Lung (tissue), 11 donors: ENCODE measurements at regions not wholly inside any gene's neighbourhood (a gene's known extent, or its start where the extent isn't known, plus 50 kb on each side); places are given as distances from the start of the nearest gene placed in this dataset.

ENCODE experiments used
- ATAC-seq: fragments of 200-7000 bp; cut with Tn5 transposase; one replicate; pipeline ENCODE4 v1.9.1; 2020; ENCODE audit warnings: moderate number of reproducible peaks; ENCODE audit not compliant: insufficient read depth, low FRiP score
- DNase-seq, 3 donors: peaks; one replicate each; pipeline ENCODE4 v3.0.0-alpha.2; 2013 to 2017
- H3K27ac ChIP-seq, 2 donors: one replicate each; pipeline ENCODE4 v1.5.1; 2013; ENCODE audit warnings: mild to moderate bottlenecking in 2 of 2, moderate library complexity in 2 of 2, control low read depth in 1 of 2, inconsistent platforms in 1 of 2, low read depth in 1 of 2, low read length in 1 of 2
- H3K27me3 ChIP-seq, 3 donors: one replicate each; pipeline ENCODE4 v1.5.1; 2013; ENCODE audit warnings: low read length in 2 of 3; ENCODE audit not compliant: control insufficient read depth in 3 of 3, insufficient read depth in 3 of 3
- H3K36me3 ChIP-seq, 4 donors: one replicate each; pipeline ENCODE4 v1.5.1; 2013; ENCODE audit warnings: low read length in 4 of 4, mild to moderate bottlenecking in 1 of 4, moderate library complexity in 1 of 4; ENCODE audit not compliant: control insufficient read depth in 4 of 4, insufficient read depth in 4 of 4
- H3K4me1 ChIP-seq, 5 donors: one replicate each; pipeline ENCODE4 v1.5.1; 2013; ENCODE audit warnings: low read length in 5 of 5, mild to moderate bottlenecking in 2 of 5, moderate library complexity in 1 of 5; ENCODE audit not compliant: control insufficient read depth in 5 of 5, insufficient read depth in 5 of 5
- H3K4me3 ChIP-seq: one replicate; pipeline ENCODE4 v1.5.1; 2013; ENCODE audit warnings: mild to moderate bottlenecking, control low read depth, moderate library complexity
- H3K9ac ChIP-seq, 2 donors: one replicate each; pipeline ENCODE4 v1.5.1; 2013; ENCODE audit warnings: low read length in 2 of 2, control low read depth in 1 of 2; ENCODE audit not compliant: insufficient read depth in 1 of 2
- H3K9me3 ChIP-seq, 4 donors: one replicate each; pipeline ENCODE4 v1.5.1; 2013; ENCODE audit warnings: low read length in 3 of 4, mild to moderate bottlenecking in 1 of 4, moderate library complexity in 1 of 4; ENCODE audit not compliant: control insufficient read depth in 4 of 4, insufficient read depth in 3 of 4
- CTCF ChIP-seq: IDR thresholded peaks from 2 replicates; pipeline ENCODE4 v1.5.1; 2012; ENCODE audit warnings: mild to moderate bottlenecking; ENCODE audit errors: control extremely low read depth, extremely low read depth
- WGBS, 2 donors: extraction: QIAGEN DNeasy Blood & Tissue Kit; methylation state at CpG; one replicate each; pipeline ENCODE4 v1.1.7; 2013; 5-methylcytosine and 5-hydroxymethylcytosine counted together
- donor health status: control.
- donor health status: control.
- donor health status: Bipolar disorder and iron deficiency.
- donor health status: healthy.
- donor health status: DM: yes; HTN: yes; CAD: no.

GRCh38 chrX:46305431-46305830 is 239.8 kb downstream of the ZNF674 start:
- ATAC-seq (no peak), DNase-seq (no peak)
- H3K36me3 ChIP-seq: no peaks in the 10 kb centered on the region
- H3K4me3 ChIP-seq: no peak overlapping the region
- no peak overlapping the region for H3K27ac ChIP-seq
- H3K9ac ChIP-seq: no peak overlapping the region
- WGBS, 2 donors: 75 to 76% methylated on average over 2 of the region's 2 CpGs
- no peaks in the 10 kb centered on the region for H3K4me1 ChIP-seq
- peaks cover 0 to 7% (median under 1%) of the 10 kb centered on the region in 4 donors for H3K9me3 ChIP-seq
- no peak for TF ChIP-seq CTCF
- peaks cover 0 to 6% (median 2%) of the 10 kb centered on the region in 3 donors for H3K27me3 ChIP-seq

- no peaks in the 10 kb centered on the region for H3K4me1 ChIP-seq
- no peak for TF ChIP-seq CTCF
- H3K4me3 ChIP-seq: no peak overlapping the region
- DNase-seq (no peak), ATAC-seq (no peak)
- no peak overlapping the region for H3K27ac ChIP-seq
- H3K9ac ChIP-seq: no peak overlapping the region
- no peaks in the 10 kb centered on the region for H3K36me3 ChIP-seq
- peaks cover 0 to 7% (median under 1%) of the 10 kb centered on the region in 4 donors for H3K9me3 ChIP-seq
- H3K27me3 ChIP-seq: peaks cover 0 to 9% (median 2%) of the 10 kb centered on the region in 3 donors
- WGBS, 2 donors: 83 to 95% methylated on average over 2 of the region's 2 CpGs
These were observed 243.3 kb downstream of the ZNF674 start for GRCh38 chrX:46301903-46302302.

GRCh38 chrX:46298821-46299220 is 246.4 kb downstream of the ZNF674 start:
- 67 to 94% methylated on average over 2 of the region's 2 CpGs for WGBS, 2 donors
- no peaks in the 10 kb centered on the region for H3K9me3 ChIP-seq
- no peaks in the 10 kb centered on the region for H3K36me3 ChIP-seq
- no peak overlapping the region for H3K9ac ChIP-seq
- DNase-seq: no peak
- H3K27ac ChIP-seq: no peak overlapping the region
- peaks cover 0 to 12% (median 6%) of the 10 kb centered on the region in 3 donors for H3K27me3 ChIP-seq
- no peak for TF ChIP-seq CTCF
- no peak overlapping the region for H3K4me3 ChIP-seq
- no peak for ATAC-seq
- H3K4me1 ChIP-seq: no peaks in the 10 kb centered on the region

- H3K27me3 ChIP-seq: peaks cover 0 to 10% (median 3%) of the 10 kb centered on the region in 3 donors
- no peak for DNase-seq
- H3K36me3 ChIP-seq: no peaks in the 10 kb centered on the region
- H3K9me3 ChIP-seq: no peaks in the 10 kb centered on the region
- H3K4me1 ChIP-seq: no peaks in the 10 kb centered on the region
- ATAC-seq: no peak
- H3K4me3 ChIP-seq: no peak overlapping the region
- H3K9ac ChIP-seq: no peak overlapping the region
- H3K27ac ChIP-seq: no peak overlapping the region
- no peak for TF ChIP-seq CTCF
These were observed 249.3 kb downstream of the ZNF674 start for GRCh38 chrX:46295963-46296362.
